ENCODE measurements at regions not wholly inside any gene's neighbourhood (a gene's known extent, or its start where the extent isn't known, plus 50 kb on each side); places are given as distances from the start of the nearest gene placed in this dataset.

DNA sequence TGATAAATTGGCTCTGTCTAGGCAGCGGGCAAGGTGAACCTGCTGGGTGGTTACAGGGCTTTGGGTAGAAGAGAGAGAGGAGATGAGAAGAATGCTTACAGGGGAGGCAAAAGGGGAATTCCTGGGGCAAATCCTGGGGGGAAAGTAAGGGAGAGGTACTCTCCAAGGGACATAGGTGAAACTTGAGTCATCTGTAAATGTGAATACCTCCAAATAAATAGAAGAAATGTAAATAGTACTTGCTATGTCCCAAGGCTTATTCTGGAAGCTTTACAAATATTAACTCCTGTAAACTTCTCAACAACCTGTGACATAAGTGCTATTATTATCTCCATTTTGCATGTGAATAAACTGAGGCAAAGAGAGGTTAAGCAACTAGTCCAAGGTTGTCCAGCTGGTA, 57.7 kb upstream of the CDK13 start:
- no peak for DNase-seq

DNA sequence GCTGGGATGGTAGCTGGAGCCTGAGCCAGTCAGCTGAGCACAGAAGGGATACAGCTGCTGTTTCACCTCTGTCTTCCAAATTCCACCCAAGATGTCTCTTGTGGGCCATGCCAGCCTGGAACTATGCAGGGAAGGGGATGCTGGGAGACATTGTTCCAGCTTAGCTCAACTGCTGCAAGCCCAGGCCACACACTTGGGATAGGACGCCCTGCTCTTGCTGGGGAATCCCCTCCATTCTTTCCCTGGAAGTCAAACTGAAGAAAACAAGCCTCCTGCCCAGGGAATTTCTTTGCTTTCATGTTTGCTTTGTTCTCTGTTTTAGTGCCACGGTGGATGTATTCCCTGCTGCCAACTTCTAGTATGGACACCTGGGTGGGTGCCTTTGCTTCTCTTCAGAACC, 55.2 kb upstream of the CDK13 start:
- no peak for DNase-seq

DNA sequence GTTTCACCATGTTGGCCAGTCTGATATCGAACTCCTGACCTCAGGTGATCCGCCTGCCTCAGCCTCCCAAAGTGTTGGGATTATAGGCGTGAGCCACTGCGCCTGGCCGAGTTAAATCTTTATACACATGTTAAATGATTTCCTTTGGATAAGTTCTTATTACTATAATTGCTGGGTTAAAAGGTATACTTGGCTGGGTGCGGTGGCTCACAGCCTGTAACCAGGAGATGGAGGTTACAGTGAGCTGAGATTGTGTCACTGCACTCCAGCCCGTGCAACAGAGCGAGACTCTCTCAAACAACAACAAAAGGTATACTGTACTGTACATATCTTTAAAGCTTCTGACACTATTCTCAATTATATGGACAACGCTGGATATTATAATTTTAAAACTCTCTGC, 53.2 kb upstream of the CDK13 start:
- DNase-seq, result no peak

DNA sequence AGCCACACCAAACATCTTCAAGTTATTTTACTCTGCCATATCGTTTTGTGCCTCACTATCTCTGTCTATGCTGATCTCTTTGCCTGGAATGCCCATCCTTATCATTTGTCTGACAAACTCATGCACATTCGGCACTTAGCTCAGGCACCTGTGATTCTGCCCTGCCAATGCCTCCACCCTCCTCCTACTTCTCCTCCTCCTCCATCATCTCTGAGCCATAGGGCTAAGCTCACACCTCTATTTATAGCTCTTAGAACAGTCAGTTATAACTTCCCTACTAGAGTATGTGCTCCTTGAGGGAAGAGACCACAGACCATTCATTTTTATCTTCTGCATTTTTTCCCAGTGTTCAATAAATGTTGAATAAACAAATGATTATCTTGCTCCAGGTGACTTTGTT, 51.2 kb upstream of the CDK13 start:
- no peak for DNase-seq

Measured in CD4-positive, alpha-beta T cell treated with Interferon alpha-2 for 1 hour (primary cell).